H1 (cell line): ENCODE measurements at regions not wholly inside any gene's neighbourhood (a gene's known extent, or its start where the extent isn't known, plus 50 kb on each side); places are given as distances from the start of the nearest gene placed in this dataset.

ENCODE experiments used
- CTCF ChIA-PET: fragments of 300-600 bp; sonication (Branson Sonifier 250); formaldehyde crosslinking; loops from one replicate; lab custom pipeline; 2021; ENCODE audit not compliant: partially characterized antibody; lab: Charles Lee
- POLR2A ChIA-PET: fragments of 300-600 bp; sonication (Branson Sonifier 250); formaldehyde crosslinking; loops from one replicate; lab custom pipeline; 2021; ENCODE audit warnings: inconsistent platforms; ENCODE audit not compliant: partially characterized antibody; lab: Charles Lee
- DNase-seq, 2 experiments: peaks; one replicate each; pipeline versions ENCODE4 v3.0.0 to v3.0.0-alpha.2; 2010 to 2022; ENCODE audit warnings: low spot score in 2 of 2, low read depth in 1 of 2, mixed read lengths in 1 of 2
- FAIRE-seq: peaks from 2 replicates; lab custom pipeline; 2011; peaks lifted over from hg19 to GRCh38; lab: Jason Lieb, UNC
- H2AFZ ChIP-seq: 2 replicates; pipeline ENCODE4 v1.8.1; 2012; ENCODE audit warnings: low read length, inconsistent platforms
- H2AK5ac ChIP-seq: 2 replicates; pipeline ENCODE4 v1.6.1; 2013; ENCODE audit warnings: low read depth, low read length
- H2BK120ac ChIP-seq: replicated peaks from 2 replicates; pipeline ENCODE3; 2013; ENCODE audit warnings: low read depth, low read length, inconsistent platforms
- H2BK12ac ChIP-seq: 2 replicates; pipeline ENCODE4 v1.6.1; 2013; ENCODE audit warnings: low read depth, low read length
- H2BK15ac ChIP-seq: 2 replicates; pipeline ENCODE4 v1.6.1; 2013; ENCODE audit warnings: low read length
- H2BK20ac ChIP-seq: 2 replicates; pipeline ENCODE4 v1.6.1; 2013; ENCODE audit warnings: low read length
- H2BK5ac ChIP-seq: 2 replicates; pipeline ENCODE4 v1.6.1; 2013; ENCODE audit warnings: low read depth, low read length
- H3K14ac ChIP-seq: 2 replicates; pipeline ENCODE4 v1.6.1; 2013; ENCODE audit warnings: inconsistent platforms; ENCODE audit not compliant: insufficient read length
- H3K18ac ChIP-seq: 2 replicates; pipeline ENCODE4 v1.6.1; 2013; ENCODE audit warnings: low read length; ENCODE audit errors: extremely low read depth
- H3K23ac ChIP-seq: 2 replicates; pipeline ENCODE4 v1.6.1; 2013; ENCODE audit warnings: inconsistent platforms; ENCODE audit not compliant: insufficient read length
- H3K23me2 ChIP-seq: 2 replicates; pipeline ENCODE4 v1.6.1; 2013; ENCODE audit warnings: low read depth, low read length
- H3K27ac ChIP-seq: 2 replicates; pipeline ENCODE4 v1.6.1; 2011; ENCODE audit warnings: low read depth, low read length, inconsistent platforms
- H3K27me3 ChIP-seq, 4 experiments: replicated peaks in 1 of 4; 1 replicate in 1 of 4; 2 replicates in 3 of 4; pipeline versions ENCODE4 v1.6.1 to v1.8.1; 2011 to 2013; ENCODE audit warnings: low read length in 3 of 4, mild to moderate bottlenecking in 3 of 4, inconsistent platforms in 2 of 4, mixed read lengths in 2 of 4, moderate library complexity in 1 of 4; ENCODE audit not compliant: control insufficient read depth in 3 of 4, insufficient read depth in 3 of 4; ENCODE audit errors: extremely low read depth in 1 of 4
- H3K36me3 ChIP-seq, 4 experiments: 2 replicates each; pipeline versions ENCODE4 v1.6.1 to v1.8.1; 2011 to 2013; ENCODE audit warnings: mild to moderate bottlenecking in 4 of 4, low read length in 3 of 4, moderate library complexity in 2 of 4, control low read depth in 1 of 4, inconsistent platforms in 1 of 4; ENCODE audit not compliant: insufficient read depth in 4 of 4, control insufficient read depth in 2 of 4
- H3K4ac ChIP-seq: replicated peaks from 2 replicates; pipeline ENCODE3; 2013; ENCODE audit warnings: low read length, low read depth, mixed read lengths, inconsistent platforms; ENCODE audit not compliant: insufficient read length
- H3K4me1 ChIP-seq, 4 experiments: replicated peaks in 1 of 4; 1 replicate in 1 of 4; 2 replicates in 3 of 4; pipeline versions ENCODE4 v1.6.1 to v1.8.1; 2011 to 2013; ENCODE audit warnings: low read length in 3 of 4, inconsistent platforms in 2 of 4, mixed read lengths in 1 of 4; ENCODE audit not compliant: insufficient read depth in 4 of 4, control insufficient read depth in 3 of 4
- H3K4me2 ChIP-seq, 2 experiments: 2 replicates each; pipeline versions ENCODE4 v1.6.1 to v1.8.1; 2011 to 2013; ENCODE audit warnings: low read depth in 2 of 2, low read length in 2 of 2, control low read depth in 1 of 2, inconsistent platforms in 1 of 2, mild to moderate bottlenecking in 1 of 2; ENCODE audit not compliant: insufficient read depth in 1 of 2
- H3K4me3 ChIP-seq, 4 experiments: fragments of 200-600, 300-600 bp in 1 of 4; sonication (generic), shearing (Covaris generic), sonication (Bioruptor Twin) in 1 of 4; 2 replicates each; pipeline versions ENCODE4 v1.5.1 to v1.8.1; 2011 to 2016; ENCODE audit warnings: low read length in 4 of 4, low read depth in 3 of 4, control low read depth in 2 of 4, inconsistent platforms in 2 of 4, mild to moderate bottlenecking in 2 of 4, mixed read lengths in 1 of 4, moderate library complexity in 1 of 4; ENCODE audit not compliant: insufficient read depth in 2 of 4; ENCODE audit errors: extremely low read depth in 1 of 4
- H3K56ac ChIP-seq: replicated peaks from 2 replicates; pipeline ENCODE3; 2013; ENCODE audit warnings: low read depth, mild to moderate bottlenecking, mixed read lengths, low read length, inconsistent platforms; ENCODE audit not compliant: insufficient read length
- H3K79me1 ChIP-seq: 2 replicates; pipeline ENCODE4 v1.6.1; 2013; ENCODE audit warnings: low read depth, low read length, control low read depth
- H3K79me2 ChIP-seq, 2 experiments: 2 replicates each; pipeline versions ENCODE4 v1.6.1 to v1.8.1; 2012 to 2013; ENCODE audit warnings: low read length in 2 of 2, mild to moderate bottlenecking in 2 of 2, inconsistent platforms in 1 of 2; ENCODE audit not compliant: insufficient read depth in 2 of 2, control insufficient read depth in 1 of 2
- H3K9ac ChIP-seq, 4 experiments: replicated peaks in 1 of 4; 1 replicate in 1 of 4; 2 replicates in 3 of 4; pipeline versions ENCODE4 v1.6.1 to v1.8.1; 2011 to 2013; ENCODE audit warnings: low read depth in 3 of 4, low read length in 3 of 4, control low read depth in 2 of 4, mild to moderate bottlenecking in 2 of 4, moderate library complexity in 2 of 4, inconsistent platforms in 1 of 4; ENCODE audit errors: extremely low read depth in 1 of 4
- H3K9me3 ChIP-seq, 2 experiments: 2 replicates each; pipeline versions ENCODE4 v1.6.1 to v1.8.1; 2012 to 2013; ENCODE audit warnings: mild to moderate bottlenecking in 2 of 2, moderate library complexity in 2 of 2, control low read depth in 1 of 2, inconsistent platforms in 1 of 2, low read depth in 1 of 2, low read length in 1 of 2, mixed read lengths in 1 of 2; ENCODE audit not compliant: insufficient read depth in 2 of 2
- H4K20me1 ChIP-seq, 2 experiments: replicated peaks in 1 of 2; 2 replicates each; pipeline versions ENCODE3 to v1.8.1; 2011 to 2013; ENCODE audit warnings: inconsistent platforms in 2 of 2, low read length in 2 of 2, mild to moderate bottlenecking in 1 of 2; ENCODE audit not compliant: insufficient read depth in 2 of 2, control insufficient read depth in 1 of 2
- H4K5ac ChIP-seq: 2 replicates; pipeline ENCODE4 v1.6.1; 2013; ENCODE audit warnings: low read length, low read depth, mixed read lengths, inconsistent platforms; ENCODE audit not compliant: insufficient read length
- H4K8ac ChIP-seq: 2 replicates; pipeline ENCODE4 v1.8.0; 2013; ENCODE audit warnings: mild to moderate bottlenecking, moderate library complexity, low read length, inconsistent platforms; ENCODE audit not compliant: insufficient read depth; ENCODE audit errors: extremely low read depth
- H4K91ac ChIP-seq: replicated peaks from 2 replicates; pipeline ENCODE3; 2013; ENCODE audit warnings: low read length, mixed read lengths, inconsistent platforms; ENCODE audit not compliant: insufficient read length
- BACH1 ChIP-seq: IDR thresholded peaks from 2 replicates; pipeline ENCODE4 v1.6.1; 2012; ENCODE audit warnings: low read length, improper control_type of control experiment
- BRCA1 ChIP-seq: IDR thresholded peaks from 2 replicates; pipeline ENCODE4 v1.6.1; 2012; ENCODE audit warnings: low read depth, low read length, improper control_type of control experiment
- CTBP2 ChIP-seq: IDR thresholded peaks from 2 replicates; pipeline ENCODE4 v1.7.0; 2011; ENCODE audit warnings: borderline replicate concordance, mild to moderate bottlenecking, moderate library complexity, mixed read lengths, low read length; ENCODE audit not compliant: insufficient read depth, insufficient read length
- KDM4A ChIP-seq: IDR thresholded peaks from one replicate; pipeline ENCODE4 v1.7.1; 2012; ENCODE audit warnings: low read depth, mild to moderate bottlenecking, moderate library complexity, low read length, inconsistent platforms; ENCODE audit not compliant: severe bottlenecking
- RXRA ChIP-seq: IDR thresholded peaks from 2 replicates; pipeline ENCODE4 v1.6.1; 2011; ENCODE audit warnings: low read depth, mild to moderate bottlenecking, low read length, moderate library complexity; ENCODE audit not compliant: insufficient read depth
- SP4 ChIP-seq: IDR thresholded peaks from 2 replicates; pipeline ENCODE4 v1.6.1; 2012; ENCODE audit warnings: low read length, inconsistent platforms
- SRF ChIP-seq: IDR thresholded peaks from 2 replicates; pipeline ENCODE4 v1.6.1; 2011; ENCODE audit warnings: mild to moderate bottlenecking, low read depth, low read length, moderate library complexity
- TEAD4 ChIP-seq: IDR thresholded peaks from 2 replicates; pipeline ENCODE4 v1.6.1; 2012; ENCODE audit warnings: low read depth, low read length, inconsistent platforms, mixed read lengths
- WGBS, 2 experiments: shearing (Covaris generic) in 1 of 2; methylation state at CpG; one replicate each; pipeline versions ENCODE4 v1.1.6 to v1.1.7; 2013 to 2015; ENCODE audit warnings: low lambda C conversion rate in 2 of 2, mixed read lengths in 2 of 2, inconsistent platforms in 1 of 2, low coverage in 1 of 2, missing lambda C conversion rate in 1 of 2; ENCODE audit not compliant: insufficient replicate concordance in 2 of 2, insufficient coverage in 1 of 2, insufficient read length in 1 of 2; ENCODE audit errors: extremely low coverage in 1 of 2, missing lambda C conversion rate in 1 of 2; 5-methylcytosine and 5-hydroxymethylcytosine counted together

DNA sequence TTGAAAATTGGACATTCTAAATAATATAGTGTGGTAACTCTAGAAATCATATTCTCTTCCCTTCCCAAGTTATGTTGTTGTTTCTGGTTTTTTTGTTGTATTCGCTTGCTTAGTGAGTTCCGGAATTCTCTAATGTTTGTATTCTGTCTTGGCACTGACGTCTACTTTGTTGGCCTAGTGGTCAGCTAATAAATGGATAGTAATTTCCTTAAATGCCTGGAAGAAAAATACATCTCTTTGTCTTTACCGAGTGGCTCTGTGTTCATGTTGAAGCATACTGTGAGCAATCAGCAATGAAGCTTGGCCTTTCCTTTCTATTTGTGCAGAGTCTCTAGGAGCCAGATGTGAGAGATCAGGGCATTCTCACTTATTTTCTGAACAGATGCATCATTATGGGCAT, 1225.7 kb downstream of the JRKL start:
- no peak overlapping the region for H4K5ac ChIP-seq
- H4K8ac ChIP-seq: no peak overlapping the region
- H3K4me2 ChIP-seq: no peak overlapping the region
- no peaks in the 10 kb centered on the region for H3K27me3 ChIP-seq
- H2BK20ac ChIP-seq: no peak overlapping the region
- WGBS, 2 experiments: 87% methylated on average over 4 of the region's 4 CpGs; no CpG with 5 or more reads in 1 of the 2 experiments
- ChIA-PET POLR2A (no interaction called here), CTCF (no interaction called here)
- H3K9me3 ChIP-seq: peaks cover 3 to 7% of the 10 kb centered on the region in 2 experiments; a peak in 2 of 4 replicates
- H3K56ac ChIP-seq: no peak overlapping the region
- H3K23ac ChIP-seq: no peak overlapping the region
- no peak overlapping the region for H3K18ac ChIP-seq
- no peak overlapping the region for H2BK5ac ChIP-seq
- DNase-seq (no peak), FAIRE-seq (no peak)
- H3K79me2 ChIP-seq: no peaks in the 10 kb centered on the region
- no peak overlapping the region for H4K91ac ChIP-seq
- H2BK15ac ChIP-seq: no peak overlapping the region
- H2AK5ac ChIP-seq: no peak overlapping the region
- H3K23me2 ChIP-seq: no peaks in the 10 kb centered on the region
- H3K79me1 ChIP-seq: no peaks in the 10 kb centered on the region
- no peak overlapping the region for H2BK12ac ChIP-seq
- H3K4me3 ChIP-seq: no peak overlapping the region
- H2BK120ac ChIP-seq: no peak overlapping the region
- no peaks in the 10 kb centered on the region for H3K36me3 ChIP-seq
- no peak overlapping the region for H3K4ac ChIP-seq
- H2AFZ ChIP-seq: no peak overlapping the region
- H3K27ac ChIP-seq: no peak overlapping the region
- no peaks in the 10 kb centered on the region for H3K4me1 ChIP-seq
- no peak for TF ChIP-seq KDM4A
- TF ChIP-seq CTBP2: no peak
- TF ChIP-seq TEAD4: no peak
- TF ChIP-seq RXRA: no peak
- TF ChIP-seq BACH1: no peak
- TF ChIP-seq BRCA1: no peak
- TF ChIP-seq SP4: no peak
- no peak for TF ChIP-seq SRF
- no peak overlapping the region for H3K9ac ChIP-seq
- H4K20me1 ChIP-seq: no peaks in the 10 kb centered on the region
- no peak overlapping the region for H3K14ac ChIP-seq
